PFSK-1 (cell line): ENCODE measurements at regions not wholly inside any gene's neighbourhood (a gene's known extent, or its start where the extent isn't known, plus 50 kb on each side); places are given as distances from the start of the nearest gene placed in this dataset.

Source experiments
- POLR2AphosphoS5 ChIP-seq: IDR thresholded peaks from 2 replicates; pipeline ENCODE4 v1.6.1; 2012; ENCODE audit warnings: low read depth, mild to moderate bottlenecking, control low read depth, low read length, moderate library complexity
- SIN3A ChIP-seq: IDR thresholded peaks from 2 replicates; pipeline ENCODE4 v1.6.1; 2012; ENCODE audit warnings: mild to moderate bottlenecking, low read length, moderate library complexity, borderline replicate concordance; ENCODE audit not compliant: insufficient read depth
- TAF1 ChIP-seq: IDR thresholded peaks from 2 replicates; pipeline ENCODE4 v1.6.1; 2012; ENCODE audit warnings: low read length, control low read depth, borderline replicate concordance; ENCODE audit not compliant: insufficient read depth
- TF ChIP-seq, protein P1 (sequence below), 2 experiments: IDR thresholded peaks; 2 replicates each; pipeline versions ENCODE4 v1.6.1 to v1.8.0; 2011 to 2012; ENCODE audit warnings: low read depth in 2 of 2, low read length in 2 of 2, control low read depth in 1 of 2, inconsistent platforms in 1 of 2, mild to moderate bottlenecking in 1 of 2, moderate library complexity in 1 of 2; ENCODE audit not compliant: insufficient read depth in 1 of 2

DNA sequence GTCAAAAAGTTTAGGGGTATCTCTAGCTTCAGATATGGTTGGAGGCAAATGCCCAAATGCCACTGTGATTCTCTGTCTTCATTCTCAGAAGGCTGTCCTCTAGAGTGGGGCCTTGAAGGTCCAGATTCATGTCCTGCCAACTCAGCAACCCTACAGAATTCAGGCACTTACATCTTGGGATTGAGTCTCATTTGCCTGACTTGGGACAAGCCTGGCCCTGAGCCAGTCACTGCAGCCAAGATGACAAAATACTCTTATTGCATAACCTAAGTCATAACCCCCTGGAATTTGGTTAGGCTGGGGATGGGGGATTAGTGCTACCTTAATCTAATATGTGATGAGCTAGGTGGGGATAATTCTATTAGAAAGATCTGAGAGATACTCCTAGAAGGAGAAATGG, 100.5 kb downstream of the AREG start:
- TF ChIP-seq TAF1 = no peak
- TF ChIP-seq POLR2AphosphoS5 = no peak
- TF ChIP-seq, protein P1, sequence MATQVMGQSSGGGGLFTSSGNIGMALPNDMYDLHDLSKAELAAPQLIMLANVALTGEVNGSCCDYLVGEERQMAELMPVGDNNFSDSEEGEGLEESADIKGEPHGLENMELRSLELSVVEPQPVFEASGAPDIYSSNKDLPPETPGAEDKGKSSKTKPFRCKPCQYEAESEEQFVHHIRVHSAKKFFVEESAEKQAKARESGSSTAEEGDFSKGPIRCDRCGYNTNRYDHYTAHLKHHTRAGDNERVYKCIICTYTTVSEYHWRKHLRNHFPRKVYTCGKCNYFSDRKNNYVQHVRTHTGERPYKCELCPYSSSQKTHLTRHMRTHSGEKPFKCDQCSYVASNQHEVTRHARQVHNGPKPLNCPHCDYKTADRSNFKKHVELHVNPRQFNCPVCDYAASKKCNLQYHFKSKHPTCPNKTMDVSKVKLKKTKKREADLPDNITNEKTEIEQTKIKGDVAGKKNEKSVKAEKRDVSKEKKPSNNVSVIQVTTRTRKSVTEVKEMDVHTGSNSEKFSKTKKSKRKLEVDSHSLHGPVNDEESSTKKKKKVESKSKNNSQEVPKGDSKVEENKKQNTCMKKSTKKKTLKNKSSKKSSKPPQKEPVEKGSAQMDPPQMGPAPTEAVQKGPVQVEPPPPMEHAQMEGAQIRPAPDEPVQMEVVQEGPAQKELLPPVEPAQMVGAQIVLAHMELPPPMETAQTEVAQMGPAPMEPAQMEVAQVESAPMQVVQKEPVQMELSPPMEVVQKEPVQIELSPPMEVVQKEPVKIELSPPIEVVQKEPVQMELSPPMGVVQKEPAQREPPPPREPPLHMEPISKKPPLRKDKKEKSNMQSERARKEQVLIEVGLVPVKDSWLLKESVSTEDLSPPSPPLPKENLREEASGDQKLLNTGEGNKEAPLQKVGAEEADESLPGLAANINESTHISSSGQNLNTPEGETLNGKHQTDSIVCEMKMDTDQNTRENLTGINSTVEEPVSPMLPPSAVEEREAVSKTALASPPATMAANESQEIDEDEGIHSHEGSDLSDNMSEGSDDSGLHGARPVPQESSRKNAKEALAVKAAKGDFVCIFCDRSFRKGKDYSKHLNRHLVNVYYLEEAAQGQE (IDR thresholded peaks at IDR 0.05; ENCODE audit: insufficient read depth in 1 of 2, low read depth in 2 of 2, low read length in 2 of 2) = no peak
- TF ChIP-seq SIN3A = no peak
